ENCODE measurements at regions not wholly inside any gene's neighbourhood (a gene's known extent, or its start where the extent isn't known, plus 50 kb on each side); places are given as distances from the start of the nearest gene placed in this dataset.

- 87% methylated on average over 2 of the region's 2 CpGs for WGBS
- Histone ChIP-seq H2AFZ (ENCODE audit: low read depth, low read length) (no peak overlapping the region), H3K4me3 (ENCODE audit: insufficient read depth in 1 of 2, low read depth in 1 of 2, low read length in 2 of 2) (no peak overlapping the region), H3K14ac (ENCODE audit: low read length in 2 of 2) (no peak overlapping the region), H2BK12ac (ENCODE audit: low read length in 2 of 2) (no peak overlapping the region), H2BK120ac (ENCODE audit: low read depth, low read length) (no peak overlapping the region), H3K4me1 (ENCODE audit: control insufficient read depth, insufficient read depth, low read depth, low read length) (no peaks in the 10 kb centered on the region), H4K8ac (ENCODE audit: low read length) (no peak overlapping the region), H3K18ac (ENCODE audit: low read depth in 1 of 2, low read length in 2 of 2) (no peak overlapping the region), H3K9me3 (ENCODE audit: control insufficient read depth, low read length) (no peaks in the 10 kb centered on the region), H3K27ac (ENCODE audit: low read length, poor library complexity, severe bottlenecking) (no peak overlapping the region), H3K9ac (ENCODE audit: low read length) (no peak overlapping the region), H3K4ac (ENCODE audit: low read depth in 1 of 2, low read length in 2 of 2) (no peak overlapping the region), H3K23ac (ENCODE audit: low read length in 2 of 2) (no peak overlapping the region), H3K36me3 (ENCODE audit: control insufficient read depth in 1 of 2, insufficient read depth in 2 of 2, low read depth in 1 of 2, low read length in 2 of 2) (no peaks in the 10 kb centered on the region), H3K79me1 (replicated peaks; ENCODE audit: low read length, poor library complexity, severe bottlenecking) (no peaks in the 10 kb centered on the region), H3K4me2 (ENCODE audit: low read length, poor library complexity, severe bottlenecking) (no peak overlapping the region), H4K91ac (ENCODE audit: low read length) (no peak overlapping the region), H2BK5ac (ENCODE audit: low read depth, low read length, poor library complexity, severe bottlenecking) (no peak overlapping the region), H2AK5ac (ENCODE audit: low read length, severe bottlenecking) (no peak overlapping the region), H3K27me3 (ENCODE audit: control insufficient read depth in 1 of 2, insufficient read depth in 1 of 2, low read length in 2 of 2) (no peaks in the 10 kb centered on the region), H2BK15ac (ENCODE audit: low read depth, poor library complexity, severe bottlenecking) (no peak overlapping the region)
- no peak for DNase-seq
These were observed 577.4 kb upstream of the PBX1 start for GRCh38 chr1:163981500-163982030.

- H3K36me3 ChIP-seq (ENCODE audit: control insufficient read depth in 1 of 2, insufficient read depth in 2 of 2, low read depth in 1 of 2, low read length in 2 of 2) = no peaks in the 10 kb centered on the region
- H4K91ac ChIP-seq (ENCODE audit: low read length) = no peak overlapping the region
- H3K27ac ChIP-seq (ENCODE audit: low read length, poor library complexity, severe bottlenecking) = no peak overlapping the region
- H3K4me1 ChIP-seq (ENCODE audit: control insufficient read depth, insufficient read depth, low read depth, low read length) = no peaks in the 10 kb centered on the region
- no peak overlapping the region for H3K23ac ChIP-seq (ENCODE audit: low read length in 2 of 2)
- no peak overlapping the region for H2BK15ac ChIP-seq (ENCODE audit: low read depth, poor library complexity, severe bottlenecking)
- no peak overlapping the region for H2BK120ac ChIP-seq (ENCODE audit: low read depth, low read length)
- H3K79me1 ChIP-seq (replicated peaks; ENCODE audit: low read length, poor library complexity, severe bottlenecking) = no peaks in the 10 kb centered on the region
- no peak overlapping the region for H2BK5ac ChIP-seq (ENCODE audit: low read depth, low read length, poor library complexity, severe bottlenecking)
- H3K9me3 ChIP-seq (ENCODE audit: control insufficient read depth, low read length) = no peaks in the 10 kb centered on the region
- no peak overlapping the region for H3K18ac ChIP-seq (ENCODE audit: low read depth in 1 of 2, low read length in 2 of 2)
- H3K4me3 ChIP-seq (ENCODE audit: insufficient read depth in 1 of 2, low read depth in 1 of 2, low read length in 2 of 2) = no peak overlapping the region
- no peak overlapping the region for H2AK5ac ChIP-seq (ENCODE audit: low read length, severe bottlenecking)
- no peak overlapping the region for H3K4me2 ChIP-seq (ENCODE audit: low read length, poor library complexity, severe bottlenecking)
- H3K9ac ChIP-seq (ENCODE audit: low read length) = no peak overlapping the region
- no peak for DNase-seq
- H2BK12ac ChIP-seq (ENCODE audit: low read length in 2 of 2) = no peak overlapping the region
- H2AFZ ChIP-seq (ENCODE audit: low read depth, low read length) = no peak overlapping the region
- WGBS = 43% methylated on average over 1 of the region's 2 CpGs
- H4K8ac ChIP-seq (ENCODE audit: low read length) = no peak overlapping the region
- H3K4ac ChIP-seq (ENCODE audit: low read depth in 1 of 2, low read length in 2 of 2) = no peak overlapping the region
- H3K14ac ChIP-seq (ENCODE audit: low read length in 2 of 2) = no peak overlapping the region
- no peaks in the 10 kb centered on the region for H3K27me3 ChIP-seq (ENCODE audit: control insufficient read depth in 1 of 2, insufficient read depth in 1 of 2, low read length in 2 of 2)
These were observed 575.9 kb upstream of the PBX1 start for GRCh38 chr1:163983097-163983496.

GRCh38 chr1:163985700-163986099, 573.3 kb upstream of the PBX1 start:
- Histone ChIP-seq H2BK12ac (ENCODE audit: low read length in 2 of 2) (no peak overlapping the region), H4K91ac (ENCODE audit: low read length) (no peak overlapping the region), H3K23ac (ENCODE audit: low read length in 2 of 2) (no peak overlapping the region), H3K4me3 (ENCODE audit: insufficient read depth in 1 of 2, low read depth in 1 of 2, low read length in 2 of 2) (no peak overlapping the region), H3K79me1 (replicated peaks; ENCODE audit: low read length, poor library complexity, severe bottlenecking) (no peaks in the 10 kb centered on the region), H3K18ac (ENCODE audit: low read depth in 1 of 2, low read length in 2 of 2) (no peak overlapping the region), H3K27ac (ENCODE audit: low read length, poor library complexity, severe bottlenecking) (no peak overlapping the region), H2AK5ac (ENCODE audit: low read length, severe bottlenecking) (no peak overlapping the region), H2BK5ac (ENCODE audit: low read depth, low read length, poor library complexity, severe bottlenecking) (no peak overlapping the region), H3K4me1 (ENCODE audit: control insufficient read depth, insufficient read depth, low read depth, low read length) (no peaks in the 10 kb centered on the region), H3K36me3 (ENCODE audit: control insufficient read depth in 1 of 2, insufficient read depth in 2 of 2, low read depth in 1 of 2, low read length in 2 of 2) (no peaks in the 10 kb centered on the region), H3K4ac (ENCODE audit: low read depth in 1 of 2, low read length in 2 of 2) (no peak overlapping the region), H3K27me3 (ENCODE audit: control insufficient read depth in 1 of 2, insufficient read depth in 1 of 2, low read length in 2 of 2) (no peaks in the 10 kb centered on the region), H3K14ac (ENCODE audit: low read length in 2 of 2) (no peak overlapping the region), H3K9me3 (ENCODE audit: control insufficient read depth, low read length) (no peaks in the 10 kb centered on the region), H2AFZ (ENCODE audit: low read depth, low read length) (no peak overlapping the region), H2BK15ac (ENCODE audit: low read depth, poor library complexity, severe bottlenecking) (no peak overlapping the region), H3K9ac (ENCODE audit: low read length) (no peak overlapping the region), H2BK120ac (ENCODE audit: low read depth, low read length) (no peak overlapping the region), H3K4me2 (ENCODE audit: low read length, poor library complexity, severe bottlenecking) (no peak overlapping the region), H4K8ac (ENCODE audit: low read length) (no peak overlapping the region)
- WGBS = 84% methylated on average over 3 of the region's 3 CpGs
- DNase-seq = no peak

- WGBS = 70% methylated on average over 1 of the region's 1 CpG
- no peak overlapping the region for H3K14ac ChIP-seq (ENCODE audit: low read length in 2 of 2)
- no peak overlapping the region for H2AK5ac ChIP-seq (ENCODE audit: low read length, severe bottlenecking)
- no peak overlapping the region for H2BK120ac ChIP-seq (ENCODE audit: low read depth, low read length)
- no peak overlapping the region for H2AFZ ChIP-seq (ENCODE audit: low read depth, low read length)
- H2BK5ac ChIP-seq (ENCODE audit: low read depth, low read length, poor library complexity, severe bottlenecking) = no peak overlapping the region
- DNase-seq = no peak
- H3K23ac ChIP-seq (ENCODE audit: low read length in 2 of 2) = no peak overlapping the region
- H2BK12ac ChIP-seq (ENCODE audit: low read length in 2 of 2) = no peak overlapping the region
- no peak overlapping the region for H3K18ac ChIP-seq (ENCODE audit: low read depth in 1 of 2, low read length in 2 of 2)
- no peak overlapping the region for H3K27ac ChIP-seq (ENCODE audit: low read length, poor library complexity, severe bottlenecking)
- H3K4ac ChIP-seq (ENCODE audit: low read depth in 1 of 2, low read length in 2 of 2) = no peak overlapping the region
- H3K4me1 ChIP-seq (ENCODE audit: control insufficient read depth, insufficient read depth, low read depth, low read length) = no peaks in the 10 kb centered on the region
- no peaks in the 10 kb centered on the region for H3K27me3 ChIP-seq (ENCODE audit: control insufficient read depth in 1 of 2, insufficient read depth in 1 of 2, low read length in 2 of 2)
- H3K4me2 ChIP-seq (ENCODE audit: low read length, poor library complexity, severe bottlenecking) = no peak overlapping the region
- no peak overlapping the region for H4K8ac ChIP-seq (ENCODE audit: low read length)
- H3K36me3 ChIP-seq (ENCODE audit: control insufficient read depth in 1 of 2, insufficient read depth in 2 of 2, low read depth in 1 of 2, low read length in 2 of 2) = no peaks in the 10 kb centered on the region
- no peak overlapping the region for H4K91ac ChIP-seq (ENCODE audit: low read length)
- peaks cover 30% of the 10 kb centered on the region for H3K9me3 ChIP-seq (ENCODE audit: control insufficient read depth, low read length)
- H2BK15ac ChIP-seq (ENCODE audit: low read depth, poor library complexity, severe bottlenecking) = no peak overlapping the region
- no peak overlapping the region for H3K9ac ChIP-seq (ENCODE audit: low read length)
- no peak overlapping the region for H3K4me3 ChIP-seq (ENCODE audit: insufficient read depth in 1 of 2, low read depth in 1 of 2, low read length in 2 of 2)
- no peaks in the 10 kb centered on the region for H3K79me1 ChIP-seq (replicated peaks; ENCODE audit: low read length, poor library complexity, severe bottlenecking)
These were observed 559.9 kb upstream of the PBX1 start for GRCh38 chr1:163999131-163999530.

Data from mesenchymal stem cell (in vitro differentiated cells and primary cell).